Lung (tissue), 11 donors: ENCODE measurements at regions not wholly inside any gene's neighbourhood (a gene's known extent, or its start where the extent isn't known, plus 50 kb on each side); places are given as distances from the start of the nearest gene placed in this dataset.

ENCODE experiments used
- ATAC-seq: fragments of 200-7000 bp; cut with Tn5 transposase; one replicate; pipeline ENCODE4 v1.9.1; 2020; ENCODE audit warnings: moderate number of reproducible peaks; ENCODE audit not compliant: insufficient read depth, low FRiP score
- DNase-seq, 3 donors: peaks; one replicate each; pipeline ENCODE4 v3.0.0-alpha.2; 2013 to 2017
- H3K27ac ChIP-seq, 2 donors: one replicate each; pipeline ENCODE4 v1.5.1; 2013; ENCODE audit warnings: mild to moderate bottlenecking in 2 of 2, moderate library complexity in 2 of 2, control low read depth in 1 of 2, inconsistent platforms in 1 of 2, low read depth in 1 of 2, low read length in 1 of 2
- H3K27me3 ChIP-seq, 3 donors: one replicate each; pipeline ENCODE4 v1.5.1; 2013; ENCODE audit warnings: low read length in 2 of 3; ENCODE audit not compliant: control insufficient read depth in 3 of 3, insufficient read depth in 3 of 3
- H3K36me3 ChIP-seq, 4 donors: one replicate each; pipeline ENCODE4 v1.5.1; 2013; ENCODE audit warnings: low read length in 4 of 4, mild to moderate bottlenecking in 1 of 4, moderate library complexity in 1 of 4; ENCODE audit not compliant: control insufficient read depth in 4 of 4, insufficient read depth in 4 of 4
- H3K4me1 ChIP-seq, 5 donors: one replicate each; pipeline ENCODE4 v1.5.1; 2013; ENCODE audit warnings: low read length in 5 of 5, mild to moderate bottlenecking in 2 of 5, moderate library complexity in 1 of 5; ENCODE audit not compliant: control insufficient read depth in 5 of 5, insufficient read depth in 5 of 5
- H3K4me3 ChIP-seq: one replicate; pipeline ENCODE4 v1.5.1; 2013; ENCODE audit warnings: mild to moderate bottlenecking, control low read depth, moderate library complexity
- H3K9ac ChIP-seq, 2 donors: one replicate each; pipeline ENCODE4 v1.5.1; 2013; ENCODE audit warnings: low read length in 2 of 2, control low read depth in 1 of 2; ENCODE audit not compliant: insufficient read depth in 1 of 2
- H3K9me3 ChIP-seq, 4 donors: one replicate each; pipeline ENCODE4 v1.5.1; 2013; ENCODE audit warnings: low read length in 3 of 4, mild to moderate bottlenecking in 1 of 4, moderate library complexity in 1 of 4; ENCODE audit not compliant: control insufficient read depth in 4 of 4, insufficient read depth in 3 of 4
- WGBS, 2 donors: extraction: QIAGEN DNeasy Blood & Tissue Kit; methylation state at CpG; one replicate each; pipeline ENCODE4 v1.1.7; 2013; 5-methylcytosine and 5-hydroxymethylcytosine counted together
- TF ChIP-seq, protein P1 (sequence below): IDR thresholded peaks from 2 replicates; pipeline ENCODE4 v1.5.1; 2012; ENCODE audit warnings: mild to moderate bottlenecking; ENCODE audit errors: control extremely low read depth, extremely low read depth
- donor health status: control.
- donor health status: control.
- donor health status: Bipolar disorder and iron deficiency.
- donor health status: healthy.
- donor health status: DM: yes; HTN: yes; CAD: no.

- H3K4me1 ChIP-seq = no peaks in the 10 kb centered on the region
- H3K4me3 ChIP-seq = no peak overlapping the region
- WGBS, 2 donors = 91 to 94% methylated on average over 1 of the region's 1 CpG
- TF ChIP-seq, protein P1, sequence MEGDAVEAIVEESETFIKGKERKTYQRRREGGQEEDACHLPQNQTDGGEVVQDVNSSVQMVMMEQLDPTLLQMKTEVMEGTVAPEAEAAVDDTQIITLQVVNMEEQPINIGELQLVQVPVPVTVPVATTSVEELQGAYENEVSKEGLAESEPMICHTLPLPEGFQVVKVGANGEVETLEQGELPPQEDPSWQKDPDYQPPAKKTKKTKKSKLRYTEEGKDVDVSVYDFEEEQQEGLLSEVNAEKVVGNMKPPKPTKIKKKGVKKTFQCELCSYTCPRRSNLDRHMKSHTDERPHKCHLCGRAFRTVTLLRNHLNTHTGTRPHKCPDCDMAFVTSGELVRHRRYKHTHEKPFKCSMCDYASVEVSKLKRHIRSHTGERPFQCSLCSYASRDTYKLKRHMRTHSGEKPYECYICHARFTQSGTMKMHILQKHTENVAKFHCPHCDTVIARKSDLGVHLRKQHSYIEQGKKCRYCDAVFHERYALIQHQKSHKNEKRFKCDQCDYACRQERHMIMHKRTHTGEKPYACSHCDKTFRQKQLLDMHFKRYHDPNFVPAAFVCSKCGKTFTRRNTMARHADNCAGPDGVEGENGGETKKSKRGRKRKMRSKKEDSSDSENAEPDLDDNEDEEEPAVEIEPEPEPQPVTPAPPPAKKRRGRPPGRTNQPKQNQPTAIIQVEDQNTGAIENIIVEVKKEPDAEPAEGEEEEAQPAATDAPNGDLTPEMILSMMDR = no peak
- peaks cover 0 to 4% (median 1%) of the 10 kb centered on the region in 4 donors for H3K9me3 ChIP-seq
- no peak for ATAC-seq
- no peak overlapping the region for H3K9ac ChIP-seq
- H3K36me3 ChIP-seq = no peaks in the 10 kb centered on the region
- no peak overlapping the region for H3K27ac ChIP-seq
- no peak for DNase-seq
- no peaks in the 10 kb centered on the region for H3K27me3 ChIP-seq
These were observed 302.6 kb downstream of the DRD1 start for GRCh38 chr5:175141421-175141820.

DNA sequence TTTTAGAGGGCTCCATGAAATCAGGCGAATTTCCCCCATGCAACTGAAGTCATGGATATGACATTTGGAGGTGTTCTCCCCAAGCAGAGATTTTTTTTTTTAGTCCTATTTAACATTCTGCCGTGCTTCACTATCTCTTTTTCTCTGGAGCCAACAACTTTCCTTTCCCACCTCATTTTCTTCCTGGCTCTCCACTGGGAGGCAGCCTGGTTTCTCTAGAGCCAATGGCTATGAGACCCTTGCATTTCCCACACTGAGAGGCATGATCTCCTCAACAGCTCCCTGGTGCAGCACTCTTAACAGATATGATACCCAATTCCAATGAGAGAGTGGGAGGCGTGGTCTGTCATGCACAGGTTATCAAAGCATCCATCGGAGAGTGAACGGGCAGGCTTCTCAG lies 310.8 kb downstream of the DRD1 start:
- H3K27ac ChIP-seq = no peak overlapping the region
- no peak for ATAC-seq
- no peak overlapping the region for H3K9ac ChIP-seq
- H3K9me3 ChIP-seq = peaks cover 0 to 9% (median 0%) of the 10 kb centered on the region in 4 donors
- peak in 1 of 3 donors; percentile 4 for DNase-seq
- TF ChIP-seq, protein P1 = no peak
- H3K27me3 ChIP-seq = peaks cover 0 to 12% (median 0%) of the 10 kb centered on the region in 3 donors
- no peaks in the 10 kb centered on the region for H3K36me3 ChIP-seq
- 79 to 81% methylated on average over 5 of the region's 5 CpGs for WGBS, 2 donors
- H3K4me3 ChIP-seq = no peak overlapping the region
- H3K4me1 ChIP-seq = no peaks in the 10 kb centered on the region

GRCh38 chr5:175131432-175131831 lies 312.6 kb downstream of the DRD1 start:
- no peaks in the 10 kb centered on the region for H3K36me3 ChIP-seq
- H3K27ac ChIP-seq = no peak overlapping the region
- no peak for ATAC-seq
- peaks cover 0 to 12% (median 0%) of the 10 kb centered on the region in 3 donors for H3K27me3 ChIP-seq
- no peak overlapping the region for H3K9ac ChIP-seq
- H3K9me3 ChIP-seq = peaks cover 0 to 9% (median 0%) of the 10 kb centered on the region in 4 donors
- TF ChIP-seq, protein P1 = no peak
- no peaks in the 10 kb centered on the region for H3K4me1 ChIP-seq
- WGBS, 2 donors = 39 to 62% methylated on average over 8 of the region's 8 CpGs
- no peak overlapping the region for H3K4me3 ChIP-seq
- no peak for DNase-seq

GRCh38 chr5:175129619-175130018 lies 314.4 kb downstream of the DRD1 start:
- no peak overlapping the region for H3K4me3 ChIP-seq
- H3K27me3 ChIP-seq = peaks cover 0 to 12% (median 0%) of the 10 kb centered on the region in 3 donors
- 77 to 84% methylated on average over 4 of the region's 4 CpGs for WGBS, 2 donors
- H3K27ac ChIP-seq = no peak overlapping the region
- H3K9me3 ChIP-seq = peaks cover 0 to 3% (median 0%) of the 10 kb centered on the region in 4 donors
- no peak overlapping the region for H3K9ac ChIP-seq
- TF ChIP-seq, protein P1 = no peak
- no peak for ATAC-seq
- H3K36me3 ChIP-seq = no peaks in the 10 kb centered on the region
- H3K4me1 ChIP-seq = no peaks in the 10 kb centered on the region
- no peak for DNase-seq
